ENCODE measurements at regions not wholly inside any gene's neighbourhood (a gene's known extent, or its start where the extent isn't known, plus 50 kb on each side); places are given as distances from the start of the nearest gene placed in this dataset.

DNA sequence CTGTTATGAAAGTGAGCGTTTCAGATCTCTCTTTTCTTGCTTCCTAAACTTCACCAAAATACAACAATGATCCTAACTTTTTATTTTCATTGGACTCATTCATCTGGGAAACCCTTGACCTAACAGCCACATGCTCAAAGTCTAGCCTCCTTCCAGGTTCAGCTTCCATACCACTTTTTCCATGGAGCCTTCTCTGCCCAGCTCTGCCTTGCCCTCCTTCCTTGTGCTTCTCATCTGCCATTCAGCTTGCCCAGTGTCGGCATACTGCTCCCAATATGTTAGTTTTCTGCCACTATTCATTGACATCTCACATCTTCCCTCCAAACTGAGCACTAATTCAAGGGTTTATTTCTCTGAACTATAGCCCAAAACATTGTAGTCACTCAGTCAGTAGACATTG, 214.7 kb downstream of the RAD51AP2 start:
- DNase-seq (ENCODE audit: low read depth) = no peak

DNA sequence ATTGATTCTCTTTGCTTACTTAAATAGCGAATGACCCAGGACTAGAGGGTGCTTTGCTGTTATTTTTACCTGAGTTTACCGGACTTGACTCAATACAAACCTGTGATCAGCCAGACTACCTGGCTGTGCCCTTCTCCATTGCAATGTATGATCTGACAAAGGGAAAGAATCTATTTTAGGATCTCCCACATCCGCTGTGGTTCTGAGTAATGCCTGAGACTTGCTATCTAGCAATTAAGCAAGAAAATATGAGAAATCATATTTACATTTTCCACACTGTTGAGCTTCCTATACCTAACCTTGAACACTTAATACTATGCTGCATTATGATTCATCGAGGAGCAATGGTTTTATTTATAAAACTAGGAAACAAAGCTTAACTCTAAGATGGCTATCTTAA, 215.2 kb downstream of the RAD51AP2 start:
- no peak for DNase-seq (ENCODE audit: low read depth)

DNA sequence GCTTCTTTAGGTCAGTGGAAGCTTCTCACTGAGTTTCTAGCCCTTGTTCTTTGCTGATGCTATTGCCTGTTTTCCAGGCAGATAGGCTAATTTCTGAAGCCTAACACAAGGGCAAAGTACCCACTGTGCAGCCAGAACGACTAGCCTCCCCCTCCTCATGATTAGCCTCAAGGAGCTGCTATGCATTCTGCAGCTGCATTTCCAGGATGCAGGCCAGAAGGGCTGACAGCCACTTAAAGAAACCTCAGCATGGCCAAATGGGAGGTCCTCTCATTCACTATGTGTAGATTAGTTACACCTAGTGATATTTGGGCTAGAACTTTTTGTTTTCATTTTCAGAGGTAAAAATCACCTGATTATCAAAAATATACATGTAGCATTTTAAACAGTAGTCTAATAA, 216.0 kb downstream of the RAD51AP2 start:
- DNase-seq (ENCODE audit: low read depth) = no peak

DNA sequence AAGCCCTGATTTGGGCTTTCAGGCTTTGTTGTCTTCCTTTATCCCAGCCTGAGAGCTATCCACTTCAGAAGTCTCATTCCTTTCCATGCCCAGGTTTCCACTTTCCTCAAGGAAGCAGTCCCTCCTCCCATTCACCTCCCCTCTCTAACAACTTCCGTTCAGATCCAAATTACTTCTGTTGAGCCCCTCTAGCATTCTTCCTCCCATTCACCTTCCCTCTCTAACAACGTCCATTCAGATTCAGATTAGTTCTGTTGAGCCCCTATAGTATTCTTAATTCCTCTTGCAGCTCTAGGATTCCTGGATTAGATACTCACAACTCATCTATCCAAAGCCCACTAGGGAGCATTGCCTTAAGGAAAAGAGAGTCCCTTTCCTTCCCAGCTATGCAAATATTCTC, 216.8 kb downstream of the RAD51AP2 start:
- DNase-seq (ENCODE audit: low read depth) = no peak

GRCh38 chr2:17299891-17300540, 218.2 kb downstream of the RAD51AP2 start:
- no peak for DNase-seq (ENCODE audit: low read depth)

DNA sequence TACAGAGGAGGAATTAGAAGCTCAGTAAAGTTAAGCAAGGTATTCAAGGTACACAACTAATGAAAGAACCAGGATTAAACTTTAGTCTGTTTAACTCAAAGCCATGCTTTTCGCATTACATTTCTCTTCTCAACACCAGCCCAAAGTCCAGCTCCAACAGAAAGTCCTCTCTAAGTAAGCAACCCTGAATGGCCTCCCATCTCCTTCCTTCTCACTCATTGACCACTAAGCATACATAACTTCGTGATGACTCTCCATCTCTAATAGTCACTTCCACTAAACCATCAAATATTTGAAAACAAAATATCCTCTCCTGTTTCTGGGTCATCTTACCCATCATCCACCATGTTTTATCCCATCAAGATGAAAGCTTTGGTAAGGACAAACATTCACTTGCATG, 219.8 kb downstream of the RAD51AP2 start:
- DNase-seq (ENCODE audit: low read depth) = no peak

- no peak for DNase-seq (ENCODE audit: low read depth)
These were observed 221.6 kb downstream of the RAD51AP2 start for GRCh38 chr2:17296686-17297085.

GRCh38 chr2:17289669-17290068, 228.6 kb downstream of the RAD51AP2 start:
- DNase-seq (ENCODE audit: low read depth) = no peak

GRCh38 chr2:17287183-17287582, 231.1 kb downstream of the RAD51AP2 start:
- no peak for DNase-seq (ENCODE audit: low read depth)

DNA sequence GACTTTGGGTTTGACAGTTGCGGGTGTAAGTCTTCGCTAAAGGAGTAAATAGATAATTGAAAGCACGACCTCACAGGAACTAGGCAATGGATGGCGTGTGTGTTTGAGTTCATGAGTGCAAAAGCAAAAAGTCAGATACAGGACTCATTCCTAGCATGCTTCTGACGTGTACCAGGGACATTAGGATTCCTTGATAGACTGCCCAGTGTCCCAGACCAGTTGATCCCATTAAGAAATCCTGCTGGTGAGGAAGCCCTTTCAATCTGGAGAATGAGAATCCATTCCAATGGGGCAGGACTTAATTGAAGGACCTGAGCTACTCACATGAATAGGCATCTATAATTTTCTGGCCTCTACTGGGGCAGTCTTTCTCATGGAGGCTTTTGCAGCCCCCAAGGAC, 235.4 kb downstream of the RAD51AP2 start:
- DNase-seq (ENCODE audit: low read depth) = no peak

- no peak for DNase-seq (ENCODE audit: low read depth)
These were observed 236.0 kb downstream of the RAD51AP2 start for GRCh38 chr2:17282245-17282644.

DNA sequence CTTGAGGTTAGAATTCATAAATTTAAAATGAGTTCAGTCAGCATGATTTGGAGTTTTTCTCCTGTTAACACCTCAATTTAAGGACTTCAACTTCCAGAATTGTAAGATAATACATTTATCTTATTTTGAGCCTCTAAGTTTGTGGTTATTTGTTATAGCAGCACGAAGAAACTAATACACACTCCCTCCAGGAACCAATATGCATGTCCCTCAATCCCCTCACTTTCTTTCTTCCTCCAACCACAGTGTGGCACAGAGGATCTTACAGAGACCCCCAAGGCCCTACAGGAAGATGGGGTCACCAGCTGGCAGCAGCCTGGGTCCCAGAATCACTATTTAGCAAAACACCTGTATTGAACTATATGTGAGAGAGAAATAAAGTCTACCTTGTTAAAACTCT, 242.0 kb downstream of the RAD51AP2 start:
- no peak for DNase-seq (ENCODE audit: low read depth)

- DNase-seq (ENCODE audit: low read depth) = no peak
These were observed 245.4 kb downstream of the RAD51AP2 start for GRCh38 chr2:17272652-17273525.

- no peak for DNase-seq (ENCODE audit: low read depth)
These were observed 246.1 kb downstream of the RAD51AP2 start for GRCh38 chr2:17272170-17272569.

- no peak for DNase-seq (ENCODE audit: low read depth)
These were observed 246.8 kb downstream of the RAD51AP2 start for GRCh38 chr2:17271416-17271815.

GRCh38 chr2:17270894-17271293, 247.3 kb downstream of the RAD51AP2 start:
- no peak for DNase-seq (ENCODE audit: low read depth)

- no peak for DNase-seq (ENCODE audit: low read depth)
These were observed 254.7 kb downstream of the RAD51AP2 start for GRCh38 chr2:17263570-17263968.

DNA sequence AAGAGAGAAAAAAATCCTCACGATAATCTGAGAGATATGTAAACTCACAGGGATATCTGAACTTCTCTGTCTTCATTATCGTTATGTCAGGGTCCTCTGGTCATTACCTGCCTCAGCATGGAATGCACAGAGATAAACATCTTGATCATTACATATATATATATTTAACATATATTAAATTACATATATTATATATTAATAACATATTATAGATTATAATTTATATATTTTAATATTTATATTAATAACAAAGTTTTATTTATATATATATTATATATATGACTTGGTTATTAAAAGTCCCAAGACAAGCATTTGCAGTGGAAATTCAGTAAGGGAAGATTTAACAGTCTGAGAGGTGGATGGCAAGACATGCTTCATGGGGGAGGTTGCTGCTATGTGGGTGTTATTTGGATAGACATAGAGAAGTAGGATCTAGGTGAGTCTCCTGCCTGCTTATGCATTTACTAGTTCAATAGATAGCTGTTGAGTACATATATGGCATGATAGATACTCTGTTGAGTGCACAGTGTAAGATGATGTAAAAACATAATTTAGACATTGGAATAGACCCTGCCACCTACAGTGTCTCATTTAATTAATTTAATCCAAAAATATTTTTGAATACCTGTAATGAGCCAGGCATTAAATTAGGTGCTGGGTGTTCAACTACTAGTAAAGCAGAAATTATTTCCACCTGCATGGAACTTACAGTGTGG, 255.2 kb downstream of the RAD51AP2 start:
- DNase-seq (ENCODE audit: low read depth) = no peak

DNA sequence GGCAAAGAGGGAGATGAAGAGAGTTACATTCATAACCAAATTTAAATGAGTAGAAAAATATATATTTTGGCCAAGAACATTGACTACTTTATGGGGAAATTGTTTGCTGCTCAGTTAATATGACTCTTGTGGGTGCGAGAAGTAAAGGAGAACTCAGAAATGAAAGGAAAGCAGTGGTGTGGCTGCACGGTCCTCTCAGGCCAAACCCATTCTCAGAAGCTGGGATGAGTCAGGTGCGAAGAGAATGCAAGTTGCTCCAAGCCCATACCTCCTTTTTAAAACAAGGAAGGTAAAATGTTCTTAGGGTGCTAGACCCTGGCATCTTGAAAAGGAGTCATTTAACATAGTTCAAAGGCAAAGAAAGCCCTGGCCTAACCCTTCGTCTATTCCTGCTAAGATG, 258.6 kb downstream of the RAD51AP2 start:
- no peak for DNase-seq (ENCODE audit: low read depth)

DNA sequence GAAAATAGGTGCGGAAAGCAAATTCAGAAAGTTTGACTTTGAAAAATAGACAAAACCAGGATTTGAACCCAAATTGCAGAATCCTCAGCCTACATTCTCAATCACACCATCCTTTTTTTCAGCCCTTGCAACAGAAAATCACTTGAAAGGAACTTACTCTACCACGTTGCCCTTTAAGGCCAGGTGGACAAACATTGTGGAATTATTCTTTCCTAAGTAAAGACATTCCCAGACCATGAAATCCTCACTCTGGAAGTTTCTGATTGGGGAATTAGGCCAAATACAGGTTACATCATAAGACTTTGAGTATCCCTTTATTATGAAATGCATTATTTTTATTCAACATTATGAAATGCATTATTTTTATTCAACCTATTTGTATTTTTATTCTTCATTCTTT, 259.4 kb downstream of the RAD51AP2 start:
- no peak for DNase-seq (ENCODE audit: low read depth)

GRCh38 chr2:17257189-17257909, 260.9 kb downstream of the RAD51AP2 start:
- DNase-seq (ENCODE audit: low read depth) = no peak

- no peak for DNase-seq (ENCODE audit: low read depth)
These were observed 263.2 kb downstream of the RAD51AP2 start for GRCh38 chr2:17255071-17255470.
